Muscle of leg (tissue), 3 donors: ENCODE measurements at regions not wholly inside any gene's neighbourhood (a gene's known extent, or its start where the extent isn't known, plus 50 kb on each side); places are given as distances from the start of the nearest gene placed in this dataset.

ENCODE experiments used
- DNase-seq: peaks from one replicate; pipeline ENCODE4 v3.0.0; 2013
- H3K27ac ChIP-seq: one replicate; pipeline ENCODE4 v1.5.1; 2013; ENCODE audit warnings: mild to moderate bottlenecking, low read length, control low read depth
- H3K27me3 ChIP-seq: one replicate; pipeline ENCODE4 v1.6.1; 2013; ENCODE audit warnings: low read length; ENCODE audit not compliant: control insufficient read depth, insufficient read depth
- H3K36me3 ChIP-seq: one replicate; pipeline ENCODE4 v1.6.1; 2013; ENCODE audit warnings: low read length; ENCODE audit not compliant: control insufficient read depth, insufficient read depth
- H3K4me1 ChIP-seq: one replicate; pipeline ENCODE4 v1.6.1; 2013; ENCODE audit warnings: low read length; ENCODE audit not compliant: control insufficient read depth, insufficient read depth
- H3K4me3 ChIP-seq: one replicate; pipeline ENCODE4 v1.5.1; 2013; ENCODE audit warnings: low read length, control low read depth
- H3K9me3 ChIP-seq: replicated peaks from 2 replicates; pipeline ENCODE4 v1.6.1; 2013; ENCODE audit warnings: low read depth, low read length; ENCODE audit not compliant: control insufficient read depth
- WGBS: methylation state at CpG from one replicate; pipeline ENCODE4 v1.1.5; 2013; ENCODE audit warnings: missing lambda C conversion rate; ENCODE audit not compliant: insufficient coverage; 5-methylcytosine and 5-hydroxymethylcytosine counted together

- no peaks in the 10 kb centered on the region for H3K36me3 ChIP-seq
- H3K4me3 ChIP-seq: no peak overlapping the region
- no peaks in the 10 kb centered on the region for H3K9me3 ChIP-seq
- DNase-seq: peak; percentile 4
- no peak overlapping the region for H3K27ac ChIP-seq
- no peaks in the 10 kb centered on the region for H3K27me3 ChIP-seq
- no peaks in the 10 kb centered on the region for H3K4me1 ChIP-seq
Measured at GRCh38 chr10:111986079-111986478, 197.5 kb downstream of the GPAM start.

- 69% methylated on average over 11 of the region's 14 CpGs for WGBS
- Histone ChIP-seq H3K36me3 (no peaks in the 10 kb centered on the region), H3K27me3 (no peaks in the 10 kb centered on the region), H3K4me1 (no peaks in the 10 kb centered on the region), H3K9me3 (no peaks in the 10 kb centered on the region), H3K27ac (no peak overlapping the region), H3K4me3 (no peak overlapping the region)
- no peak for DNase-seq
Measured at GRCh38 chr10:111988646-111989045, 194.9 kb downstream of the GPAM start.

DNA sequence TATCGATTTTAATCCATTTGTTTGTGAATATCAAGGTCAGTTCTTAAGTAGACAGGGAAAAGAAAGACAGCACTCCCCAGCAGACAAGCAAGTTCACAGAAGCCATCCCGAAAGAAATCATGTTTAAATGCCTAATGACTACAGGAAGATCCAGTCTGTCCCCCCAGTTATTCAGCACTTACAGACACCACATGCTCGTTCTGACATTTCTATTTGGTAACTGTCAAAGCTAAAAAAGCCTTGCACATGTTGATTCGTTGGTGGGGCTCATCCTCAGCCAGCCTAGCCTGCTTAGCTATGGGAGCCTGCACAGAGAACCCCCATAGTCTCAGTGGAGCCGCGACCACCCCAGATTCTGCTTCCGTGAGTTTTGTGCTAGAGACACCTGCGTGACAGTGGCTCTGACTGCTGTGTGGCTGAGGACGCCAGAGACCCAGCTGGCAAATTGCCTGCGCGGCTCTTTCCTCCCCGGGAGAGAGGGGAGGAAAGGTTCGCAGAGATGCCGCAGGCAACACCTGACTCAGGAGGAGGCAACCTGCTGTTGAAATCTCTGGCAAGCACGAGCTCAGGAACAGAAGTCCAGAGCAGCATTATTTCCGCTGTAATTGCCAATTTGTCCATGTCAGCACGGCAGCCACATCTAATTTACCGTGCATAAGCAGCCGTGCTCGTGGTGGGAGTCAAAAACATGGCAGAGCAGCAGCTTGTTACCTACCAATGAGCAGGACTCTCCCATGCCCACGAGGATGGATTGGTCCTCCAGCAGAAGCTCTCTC, 194.2 kb downstream of the GPAM start:
- 51% methylated on average over 14 of the region's 21 CpGs for WGBS
- no peak overlapping the region for H3K27ac ChIP-seq
- DNase-seq: no peak

GRCh38 chr10:111990734-111991133, 192.8 kb downstream of the GPAM start:
- peak; percentile 4 for DNase-seq
- 59% methylated on average over 3 of the region's 3 CpGs for WGBS

More for the DNA sequence above, 194.2 kb downstream of the GPAM start:
- Histone ChIP-seq H3K4me3 (no peak overlapping the region), H3K9me3 (no peaks in the 10 kb centered on the region), H3K27me3 (no peaks in the 10 kb centered on the region), H3K36me3 (no peaks in the 10 kb centered on the region), H3K4me1 (no peaks in the 10 kb centered on the region)

DNA sequence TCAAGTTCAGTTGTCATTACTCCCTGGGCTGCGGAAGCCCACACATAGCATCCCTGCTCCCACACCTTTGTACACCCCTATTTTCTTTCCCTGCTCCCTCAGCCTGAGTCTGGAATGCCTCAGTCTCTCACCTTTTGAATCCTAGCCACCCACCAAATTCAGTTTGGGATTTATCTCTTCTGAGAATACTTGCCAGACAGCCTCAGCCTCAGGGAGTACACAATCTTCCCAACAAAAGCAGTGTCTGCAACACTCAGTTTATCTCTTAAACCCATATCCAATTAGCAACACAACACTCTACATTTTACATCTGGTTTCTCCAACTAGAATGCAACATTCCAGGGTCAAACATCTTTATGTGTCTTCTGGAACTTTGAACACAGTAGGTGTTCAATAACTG, 190.2 kb downstream of the GPAM start:
- DNase-seq: no peak
- Histone ChIP-seq H3K9me3 (no peaks in the 10 kb centered on the region), H3K4me1 (no peaks in the 10 kb centered on the region), H3K27me3 (no peaks in the 10 kb centered on the region), H3K36me3 (no peaks in the 10 kb centered on the region), H3K27ac (no peak overlapping the region), H3K4me3 (no peak overlapping the region)
- 67% methylated on average over 1 of the region's 1 CpG for WGBS

More at GRCh38 chr10:111990734-111991133, 192.8 kb downstream of the GPAM start:
- no peaks in the 10 kb centered on the region for H3K36me3 ChIP-seq
- no peak overlapping the region for H3K27ac ChIP-seq
- H3K4me3 ChIP-seq: no peak overlapping the region
- H3K27me3 ChIP-seq: no peaks in the 10 kb centered on the region
- H3K9me3 ChIP-seq: no peaks in the 10 kb centered on the region
- H3K4me1 ChIP-seq: no peaks in the 10 kb centered on the region

DNA sequence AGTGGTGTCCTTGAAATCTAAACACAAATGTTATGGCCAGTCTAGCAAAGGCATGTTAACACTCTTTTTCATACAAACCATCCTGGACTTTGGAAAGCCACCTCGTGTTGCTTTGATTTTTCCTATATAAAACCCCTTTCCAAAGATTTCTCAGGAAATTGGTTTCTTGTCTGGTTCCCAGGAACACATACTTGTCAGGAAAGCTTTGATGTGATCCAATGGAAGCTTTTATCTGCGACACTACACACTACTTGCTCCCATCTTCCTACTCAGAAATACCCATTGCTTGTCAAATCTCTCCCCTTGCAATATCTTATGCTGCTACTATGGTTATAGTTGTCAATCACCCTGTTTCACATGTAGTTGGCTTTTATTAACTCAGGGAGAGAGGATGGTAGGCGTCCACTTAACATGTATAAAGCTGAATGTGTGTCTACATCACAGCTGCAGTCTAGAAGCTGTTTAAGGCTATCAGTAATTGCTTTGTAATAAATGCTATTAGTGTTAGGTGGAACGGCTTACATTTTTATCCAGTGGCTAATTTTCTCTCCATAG, 189.6 kb downstream of the GPAM start:
- DNase-seq: no peak
- H3K27ac ChIP-seq: no peak overlapping the region
- H3K27me3 ChIP-seq: no peaks in the 10 kb centered on the region
- no peaks in the 10 kb centered on the region for H3K36me3 ChIP-seq
- WGBS: 40% methylated on average over 1 of the region's 4 CpGs
- no peaks in the 10 kb centered on the region for H3K9me3 ChIP-seq
- H3K4me1 ChIP-seq: no peaks in the 10 kb centered on the region
- H3K4me3 ChIP-seq: no peak overlapping the region

- Histone ChIP-seq H3K4me3 (no peak overlapping the region), H3K9me3 (no peaks in the 10 kb centered on the region), H3K4me1 (no peaks in the 10 kb centered on the region), H3K27me3 (no peaks in the 10 kb centered on the region), H3K27ac (no peak overlapping the region), H3K36me3 (no peaks in the 10 kb centered on the region)
- DNase-seq: no peak
- no CpG with 5 or more reads among the region's 2 CpGs for WGBS
Measured at GRCh38 chr10:111996103-111996502, 187.5 kb downstream of the GPAM start.

- Histone ChIP-seq H3K4me1 (no peaks in the 10 kb centered on the region), H3K36me3 (no peaks in the 10 kb centered on the region), H3K4me3 (no peak overlapping the region), H3K27me3 (no peaks in the 10 kb centered on the region), H3K27ac (no peak overlapping the region), H3K9me3 (no peaks in the 10 kb centered on the region)
- no CpG with 5 or more reads among the region's 7 CpGs for WGBS
- no peak for DNase-seq
Measured at GRCh38 chr10:111998728-111999127, 184.8 kb downstream of the GPAM start.

- no CpG with 5 or more reads among the region's 4 CpGs for WGBS
- H3K4me3 ChIP-seq: no peak overlapping the region
- no peak for DNase-seq
- no peaks in the 10 kb centered on the region for H3K36me3 ChIP-seq
- no peak overlapping the region for H3K27ac ChIP-seq
- H3K4me1 ChIP-seq: no peaks in the 10 kb centered on the region
- no peaks in the 10 kb centered on the region for H3K9me3 ChIP-seq
- no peaks in the 10 kb centered on the region for H3K27me3 ChIP-seq
Measured at GRCh38 chr10:111999205-111999914, 184.2 kb downstream of the GPAM start.

DNA sequence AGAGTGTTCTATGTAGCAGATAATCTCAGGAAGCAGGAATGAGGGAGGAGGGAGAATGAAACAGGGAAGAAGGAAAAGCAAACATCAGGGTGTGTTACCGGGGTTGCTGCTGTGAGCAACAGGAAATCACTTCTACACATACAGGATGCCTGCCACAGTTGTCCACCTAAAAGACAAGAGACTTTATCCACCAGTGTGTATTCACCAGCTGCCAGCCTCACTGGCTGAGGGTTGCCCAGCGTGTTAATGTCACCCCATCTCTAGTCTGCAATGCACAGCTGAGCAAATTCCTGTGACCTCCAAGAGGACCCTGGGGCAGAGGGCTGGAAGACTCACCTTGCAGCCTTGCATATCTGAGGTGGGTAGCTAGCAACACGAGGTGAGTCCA, 183.7 kb downstream of the GPAM start:
- H3K9me3 ChIP-seq: no peaks in the 10 kb centered on the region
- 86% methylated on average over 1 of the region's 3 CpGs for WGBS

More for the DNA sequence above, 183.7 kb downstream of the GPAM start:
- no peak overlapping the region for H3K27ac ChIP-seq
- DNase-seq: no peak
- H3K4me3 ChIP-seq: no peak overlapping the region
- H3K27me3 ChIP-seq: no peaks in the 10 kb centered on the region
- no peaks in the 10 kb centered on the region for H3K36me3 ChIP-seq
- H3K4me1 ChIP-seq: no peaks in the 10 kb centered on the region
